HT1080 (cell line): ENCODE measurements at regions not wholly inside any gene's neighbourhood (a gene's known extent, or its start where the extent isn't known, plus 50 kb on each side); places are given as distances from the start of the nearest gene placed in this dataset.

ENCODE experiments used
- DNase-seq: peaks from one replicate; pipeline ENCODE4 v3.0.0-alpha.2; 2015; ENCODE audit warnings: low read depth

DNA sequence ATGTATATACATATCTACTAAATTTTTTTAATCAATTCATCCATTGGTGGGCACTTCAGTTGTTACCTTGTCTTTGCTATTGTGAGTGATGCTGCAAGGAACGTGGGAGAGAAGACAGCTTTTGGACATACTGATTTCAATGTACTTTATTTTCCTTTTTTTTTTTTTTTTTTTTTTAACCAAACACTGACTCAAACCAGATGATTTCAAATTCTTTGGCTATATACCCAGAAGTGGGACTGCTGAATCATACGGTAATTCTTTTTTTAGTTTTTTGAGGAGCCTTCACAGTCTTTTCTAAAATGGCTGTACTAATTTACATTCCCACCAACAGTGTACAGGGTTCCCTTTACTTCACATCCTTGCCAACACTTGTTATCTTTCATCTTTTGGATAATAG, 204.7 kb downstream of the INSIG2 start:
- DNase-seq = no peak

DNA sequence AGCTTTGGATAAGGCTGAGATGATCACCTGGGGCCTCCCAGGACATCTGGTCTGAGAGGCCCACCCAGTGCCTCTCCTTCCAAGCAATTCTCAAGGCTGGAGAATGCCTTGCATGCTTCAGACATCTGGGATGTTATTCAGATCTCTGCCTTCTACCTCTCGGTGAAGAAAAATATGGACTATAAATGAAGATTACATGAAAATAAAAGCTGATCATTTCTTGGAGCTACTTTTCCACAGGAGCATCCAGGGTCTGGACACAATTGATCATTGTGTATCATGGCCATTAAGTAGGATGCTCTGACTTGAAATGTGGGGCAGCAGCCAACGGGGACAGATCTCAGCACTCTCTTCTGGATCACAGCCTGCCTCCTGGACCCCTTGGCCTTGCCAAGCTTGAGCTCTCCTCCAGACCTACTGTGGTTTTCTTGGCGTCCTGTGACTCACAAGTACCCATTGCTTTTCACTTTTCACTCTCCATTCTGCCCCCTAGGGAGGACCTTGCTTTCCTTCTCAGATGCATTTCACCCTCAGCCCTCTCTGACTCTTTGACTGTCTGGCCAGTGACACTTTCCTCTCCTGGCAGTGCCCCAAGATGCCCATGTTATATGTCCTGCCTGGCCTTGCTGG, 203.1 kb downstream of the INSIG2 start:
- DNase-seq = peak; percentile 63

DNA sequence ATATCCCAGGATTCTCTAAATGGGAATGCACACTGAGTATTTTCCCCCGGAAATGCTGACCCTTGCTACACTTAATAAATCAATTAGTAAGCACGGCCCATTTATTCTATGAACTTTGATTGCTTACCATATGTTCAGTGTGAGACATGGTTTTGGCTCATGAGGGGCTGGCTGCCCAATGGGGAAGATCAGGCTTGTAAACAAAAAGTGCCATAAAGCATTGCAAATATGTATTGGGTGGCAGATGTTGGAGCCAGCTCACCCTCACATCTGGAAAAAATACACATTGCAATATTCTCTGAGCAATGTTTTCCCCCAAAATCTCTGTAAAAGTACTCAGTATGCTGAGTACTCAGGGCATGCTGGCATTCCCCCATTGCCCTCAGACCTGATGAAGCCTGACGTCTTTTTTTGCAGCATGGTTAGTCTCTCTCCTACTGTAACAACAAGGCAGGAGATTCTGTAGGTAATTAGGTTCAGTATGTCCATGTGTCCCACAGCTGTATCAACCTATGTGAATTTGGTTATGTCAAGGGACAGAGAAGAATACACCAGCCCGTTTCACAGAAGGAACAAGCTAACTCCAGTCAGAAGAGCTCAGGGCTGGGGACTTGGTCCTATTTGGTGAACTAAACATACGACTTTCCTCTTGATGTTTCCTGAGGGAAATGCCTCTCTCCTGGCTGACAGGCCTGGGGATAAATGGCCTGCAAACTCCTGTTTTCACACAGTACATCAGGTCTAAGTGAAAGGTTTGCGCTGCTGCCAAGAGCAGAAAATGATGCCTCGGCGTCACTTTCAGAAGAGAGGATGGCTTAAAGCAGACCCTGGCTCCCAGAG, 202.4 kb downstream of the INSIG2 start:
- DNase-seq = no peak

DNA sequence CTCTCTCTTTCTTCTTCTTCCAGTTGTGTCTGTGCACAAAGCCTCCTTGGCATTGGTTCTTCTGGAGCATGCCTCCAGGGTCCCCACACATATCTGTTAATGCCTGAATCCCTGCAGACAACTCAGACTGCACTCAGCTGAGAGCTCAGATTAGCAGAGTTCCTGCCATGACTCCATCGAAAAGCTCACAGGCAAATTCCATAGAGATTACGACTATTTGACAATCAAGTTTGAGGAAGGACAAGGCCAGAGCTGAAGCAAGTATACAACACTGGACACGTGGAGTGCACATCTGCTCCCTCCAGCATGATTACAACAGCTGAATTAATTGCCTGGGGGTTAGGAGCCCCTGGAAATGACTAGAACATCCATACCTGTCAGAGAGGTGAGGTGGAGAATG, 190.7 kb downstream of the INSIG2 start:
- DNase-seq = no peak

- DNase-seq = no peak
Observed at GRCh38 chr2:118278046-118278445, 189.8 kb downstream of the INSIG2 start.

GRCh38 chr2:118274841-118275510, 186.7 kb downstream of the INSIG2 start:
- DNase-seq = no peak

DNA sequence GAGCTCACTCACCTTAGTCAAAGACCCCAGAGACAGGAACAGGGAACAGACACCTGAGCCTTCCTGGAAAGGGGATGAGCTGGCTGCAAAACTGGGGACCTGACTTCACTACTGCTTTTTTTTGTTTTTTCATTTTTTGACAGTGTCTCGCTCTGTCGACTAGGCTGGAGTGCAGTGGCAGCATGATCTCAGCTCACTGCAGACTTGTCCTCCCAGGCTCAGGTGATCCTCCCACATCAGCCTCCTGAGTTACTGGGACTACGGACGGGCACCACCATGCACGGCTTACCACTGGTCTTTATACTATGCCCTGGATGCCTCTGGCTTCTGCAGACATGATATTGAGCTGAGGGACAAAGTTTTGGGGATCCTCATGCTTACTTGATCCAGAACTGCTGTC, 184.1 kb downstream of the INSIG2 start:
- DNase-seq = no peak

DNA sequence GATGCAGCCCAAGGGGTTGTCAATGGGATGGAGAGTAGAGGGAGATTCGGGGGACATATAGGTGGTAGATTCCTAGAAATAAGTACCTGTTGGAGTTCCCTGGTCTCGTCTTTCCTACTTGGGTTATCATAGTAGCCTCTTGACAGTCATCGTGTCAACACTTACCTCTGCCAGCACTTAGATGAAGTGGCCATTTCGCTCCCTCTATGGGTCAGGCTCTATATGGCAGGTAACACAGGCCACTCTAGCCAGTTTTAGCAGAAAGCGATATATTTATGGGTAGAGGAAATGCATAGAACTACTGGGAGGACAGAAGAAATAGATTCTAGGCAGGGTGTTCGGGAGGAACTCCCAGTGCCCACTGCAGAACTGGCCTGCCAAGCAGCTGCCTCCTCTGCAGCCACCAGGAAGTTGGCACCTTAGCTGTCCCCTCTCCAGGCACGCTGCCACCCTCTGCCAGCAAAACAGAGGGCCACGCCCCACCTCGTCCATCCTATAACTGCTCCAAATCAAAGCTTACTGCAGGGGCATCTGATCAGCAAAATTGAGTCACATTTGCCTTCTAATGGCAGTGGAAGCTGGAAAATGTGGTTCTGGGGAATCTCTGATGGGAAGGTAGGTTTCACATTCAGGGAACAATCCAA, 181.3 kb downstream of the INSIG2 start:
- DNase-seq = no peak

GRCh38 chr2:118268268-118268667, 180.0 kb downstream of the INSIG2 start:
- no peak for DNase-seq

DNA sequence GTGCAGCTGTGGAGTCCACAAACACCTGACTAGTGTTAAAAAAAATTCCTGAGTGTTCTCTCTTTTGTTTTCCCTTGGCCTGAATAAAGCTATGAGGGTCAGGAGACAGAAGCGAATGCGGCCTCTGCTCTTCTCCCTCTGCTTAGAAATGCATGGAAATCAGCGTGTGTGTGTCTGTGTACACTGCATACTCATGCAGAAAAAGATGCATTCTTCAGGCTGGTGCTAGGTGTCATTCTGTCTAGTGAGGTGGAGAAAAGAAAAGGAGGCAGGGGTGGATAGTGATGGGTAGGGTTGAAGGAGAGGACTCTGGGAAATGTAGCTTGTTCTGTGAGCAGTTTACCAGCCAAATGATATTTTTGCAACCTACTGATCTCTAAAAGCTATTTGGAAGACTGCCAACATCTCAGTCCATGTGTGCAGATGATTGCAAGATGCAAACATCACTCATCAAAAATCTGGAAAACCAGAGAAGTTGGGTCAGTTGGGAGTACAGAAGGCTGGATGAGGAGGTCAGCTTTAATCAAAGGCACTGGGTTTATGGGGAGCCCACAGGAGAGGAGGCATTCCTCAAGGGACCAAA, 177.7 kb downstream of the INSIG2 start:
- no peak for DNase-seq

DNA sequence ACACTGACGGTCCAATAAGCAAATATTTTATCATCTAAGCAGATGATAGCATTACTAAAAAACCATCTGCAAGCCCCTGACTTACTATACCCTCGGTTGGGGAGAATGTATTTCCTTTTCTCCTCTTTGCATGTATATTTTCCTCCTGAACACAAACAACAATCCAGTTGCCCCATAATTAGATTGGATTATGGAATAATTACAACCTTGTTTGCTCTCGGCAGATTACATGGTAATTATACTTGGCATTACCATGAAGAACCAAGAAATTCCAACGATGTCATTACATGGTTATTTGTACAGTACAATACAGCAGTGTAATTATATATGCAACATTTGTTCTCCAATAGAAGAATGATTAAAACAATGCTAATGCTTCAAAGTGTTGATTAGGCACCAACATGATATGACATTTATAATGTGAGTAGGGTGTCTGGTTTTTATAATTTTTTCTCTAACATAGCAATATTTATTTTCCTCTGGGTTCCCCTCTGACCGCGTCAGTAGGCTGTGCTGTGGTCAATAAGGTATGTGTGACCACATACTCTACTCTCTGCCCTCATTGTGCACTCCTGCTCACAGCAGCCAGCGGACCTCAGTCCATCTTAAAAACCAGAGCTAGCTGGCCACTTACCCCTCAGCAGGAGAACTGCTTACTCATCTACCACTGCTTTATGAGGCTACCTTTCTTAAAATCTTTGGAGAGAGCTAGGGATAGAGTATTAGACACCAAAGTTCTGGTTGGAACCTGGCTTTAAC, 176.1 kb downstream of the INSIG2 start:
- DNase-seq = no peak

GRCh38 chr2:118257696-118258095, 169.4 kb downstream of the INSIG2 start:
- DNase-seq = no peak

DNA sequence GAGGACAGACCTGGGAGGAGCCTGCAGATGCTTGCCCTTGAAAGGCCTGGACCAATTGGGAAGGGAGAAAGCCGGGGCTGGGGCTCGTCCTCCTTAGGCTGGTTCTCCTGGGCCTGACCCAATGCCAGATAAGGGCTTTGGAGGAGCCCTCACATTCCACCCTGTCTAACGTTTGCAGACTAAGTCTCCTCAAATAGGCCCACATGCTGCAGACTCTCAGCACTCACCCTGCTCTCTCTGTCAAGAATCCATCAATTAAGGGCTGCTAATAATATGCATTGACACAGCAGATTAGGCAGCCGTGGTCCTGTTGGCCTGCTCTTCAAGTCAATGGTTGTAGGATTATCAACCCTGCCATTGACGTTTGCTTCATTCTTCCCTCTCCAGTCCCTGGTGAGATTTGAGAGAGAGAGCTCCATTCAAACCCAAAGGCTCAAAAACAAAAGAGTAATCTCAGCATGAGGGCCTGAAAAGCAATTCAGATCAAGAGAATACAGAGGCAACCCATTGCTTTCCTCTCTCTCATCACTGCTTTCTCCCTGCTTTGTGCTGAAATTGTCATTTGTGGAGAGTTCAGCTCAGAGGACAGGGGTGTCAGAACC, 167.6 kb downstream of the INSIG2 start:
- no peak for DNase-seq

DNA sequence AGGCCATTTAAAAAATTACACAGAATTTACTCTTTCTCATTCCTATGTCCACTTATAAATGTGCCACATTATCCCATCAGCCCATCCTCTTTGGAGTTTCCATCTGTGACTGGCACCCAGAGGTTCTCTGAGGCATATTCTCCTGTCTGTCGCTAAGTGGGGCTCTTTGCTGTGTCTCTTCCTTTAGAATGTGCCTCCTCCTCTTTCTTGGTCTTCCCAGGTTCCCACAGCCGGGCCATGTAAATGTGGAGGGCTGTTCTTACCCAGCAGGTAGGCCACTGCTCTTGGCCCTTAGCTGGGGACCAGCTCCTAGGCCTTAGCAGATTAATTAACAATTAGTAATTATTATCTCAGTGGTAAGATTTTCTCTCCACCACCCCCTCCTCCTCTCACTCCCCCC, 167.0 kb downstream of the INSIG2 start:
- no peak for DNase-seq

GRCh38 chr2:118254116-118254515, 165.8 kb downstream of the INSIG2 start:
- DNase-seq = no peak

- no peak for DNase-seq
Observed at GRCh38 chr2:118251427-118251826, 163.2 kb downstream of the INSIG2 start.

GRCh38 chr2:118250463-118250862, 162.2 kb downstream of the INSIG2 start:
- DNase-seq = peak; percentile 72

- DNase-seq = peak; percentile 78
Observed at GRCh38 chr2:118250001-118250400, 161.7 kb downstream of the INSIG2 start.

DNA sequence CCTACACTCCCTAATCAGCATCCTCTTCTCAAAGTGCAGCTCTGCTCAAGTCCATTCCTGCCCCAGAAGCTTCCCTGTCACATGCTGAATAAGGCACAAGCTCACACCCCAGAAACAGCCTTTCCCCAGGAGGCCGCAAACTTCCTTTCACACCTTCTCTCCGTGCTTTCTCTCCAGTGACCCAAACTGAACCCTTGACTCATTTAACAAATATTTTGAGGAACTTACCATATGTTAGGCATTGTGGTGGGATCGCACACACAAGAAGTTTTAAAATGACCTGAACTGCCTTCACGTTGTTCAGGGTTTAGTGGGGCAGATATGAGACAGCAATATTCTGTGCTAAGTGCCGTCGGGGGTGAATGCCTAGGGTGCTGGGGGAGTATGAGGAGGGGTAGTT, 161.3 kb downstream of the INSIG2 start:
- peak; percentile 79 for DNase-seq

- peak; percentile 93 for DNase-seq
Observed at GRCh38 chr2:118246726-118247125, 158.5 kb downstream of the INSIG2 start.
